ENCODE measurements at regions not wholly inside any gene's neighbourhood (a gene's known extent, or its start where the extent isn't known, plus 50 kb on each side); places are given as distances from the start of the nearest gene placed in this dataset.

- Histone ChIP-seq H3K27me3 (ENCODE audit: insufficient read depth, low read length) (no peaks in the 10 kb centered on the region), H3K4me1 (ENCODE audit: insufficient read depth, low read length) (no peaks in the 10 kb centered on the region), H2AFZ (ENCODE audit: low read depth, low read length) (no peak overlapping the region), H3K9me3 (ENCODE audit: low read length) (no peaks in the 10 kb centered on the region), H3K36me3 (ENCODE audit: insufficient read depth, low read length) (no peaks in the 10 kb centered on the region), H3K4me3 (ENCODE audit: low read length) (no peak overlapping the region)
Measured at GRCh38 chr3:25130724-25131520, 297.1 kb upstream of the RARB start.

- Histone ChIP-seq H3K27me3 (ENCODE audit: insufficient read depth, low read length) (no peaks in the 10 kb centered on the region), H3K36me3 (ENCODE audit: insufficient read depth, low read length) (no peaks in the 10 kb centered on the region), H3K9me3 (ENCODE audit: low read length) (no peaks in the 10 kb centered on the region), H3K4me3 (ENCODE audit: low read length) (no peak overlapping the region), H2AFZ (ENCODE audit: low read depth, low read length) (no peak overlapping the region), H3K4me1 (ENCODE audit: insufficient read depth, low read length) (no peaks in the 10 kb centered on the region)
Measured at GRCh38 chr3:25133588-25133987, 294.5 kb upstream of the RARB start.

- Histone ChIP-seq H3K27me3 (ENCODE audit: insufficient read depth, low read length) (no peaks in the 10 kb centered on the region), H2AFZ (ENCODE audit: low read depth, low read length) (no peak overlapping the region), H3K4me1 (ENCODE audit: insufficient read depth, low read length) (no peaks in the 10 kb centered on the region), H3K36me3 (ENCODE audit: insufficient read depth, low read length) (no peaks in the 10 kb centered on the region), H3K4me3 (ENCODE audit: low read length) (no peak overlapping the region), H3K9me3 (ENCODE audit: low read length) (no peaks in the 10 kb centered on the region)
Measured at GRCh38 chr3:25137606-25138005, 290.5 kb upstream of the RARB start.

GRCh38 chr3:25139267-25139666, 288.8 kb upstream of the RARB start:
- Histone ChIP-seq H3K27me3 (ENCODE audit: insufficient read depth, low read length) (no peaks in the 10 kb centered on the region), H2AFZ (ENCODE audit: low read depth, low read length) (no peak overlapping the region), H3K36me3 (ENCODE audit: insufficient read depth, low read length) (no peaks in the 10 kb centered on the region), H3K4me1 (ENCODE audit: insufficient read depth, low read length) (no peaks in the 10 kb centered on the region), H3K9me3 (ENCODE audit: low read length) (no peaks in the 10 kb centered on the region), H3K4me3 (ENCODE audit: low read length) (no peak overlapping the region)

- Histone ChIP-seq H2AFZ (ENCODE audit: low read depth, low read length) (no peak overlapping the region), H3K27me3 (ENCODE audit: insufficient read depth, low read length) (no peaks in the 10 kb centered on the region)
Measured at GRCh38 chr3:25142609-25143355, 285.3 kb upstream of the RARB start.

GRCh38 chr3:25143356-25144025, 284.6 kb upstream of the RARB start:
- no peaks in the 10 kb centered on the region for H3K9me3 ChIP-seq (ENCODE audit: low read length)

More at GRCh38 chr3:25142609-25143355, 285.3 kb upstream of the RARB start:
- Histone ChIP-seq H3K4me3 (ENCODE audit: low read length) (no peak overlapping the region), H3K9me3 (ENCODE audit: low read length) (no peaks in the 10 kb centered on the region), H3K4me1 (ENCODE audit: insufficient read depth, low read length) (no peaks in the 10 kb centered on the region), H3K36me3 (ENCODE audit: insufficient read depth, low read length) (no peaks in the 10 kb centered on the region)

GRCh38 chr3:25144430-25144829, 283.6 kb upstream of the RARB start:
- no peaks in the 10 kb centered on the region for H3K27me3 ChIP-seq (ENCODE audit: insufficient read depth, low read length)
- H3K4me3 ChIP-seq (ENCODE audit: low read length), result no peak overlapping the region
- H2AFZ ChIP-seq (ENCODE audit: low read depth, low read length), result no peak overlapping the region
- no peaks in the 10 kb centered on the region for H3K4me1 ChIP-seq (ENCODE audit: insufficient read depth, low read length)
- H3K9me3 ChIP-seq (ENCODE audit: low read length), result no peaks in the 10 kb centered on the region
- no peaks in the 10 kb centered on the region for H3K36me3 ChIP-seq (ENCODE audit: insufficient read depth, low read length)

More at GRCh38 chr3:25143356-25144025, 284.6 kb upstream of the RARB start:
- H3K36me3 ChIP-seq (ENCODE audit: insufficient read depth, low read length), result no peaks in the 10 kb centered on the region
- H2AFZ ChIP-seq (ENCODE audit: low read depth, low read length), result no peak overlapping the region
- H3K27me3 ChIP-seq (ENCODE audit: insufficient read depth, low read length), result no peaks in the 10 kb centered on the region
- H3K4me3 ChIP-seq (ENCODE audit: low read length), result no peak overlapping the region
- H3K4me1 ChIP-seq (ENCODE audit: insufficient read depth, low read length), result no peaks in the 10 kb centered on the region

- H3K36me3 ChIP-seq (ENCODE audit: insufficient read depth, low read length), result no peaks in the 10 kb centered on the region
- H3K27me3 ChIP-seq (ENCODE audit: insufficient read depth, low read length), result no peaks in the 10 kb centered on the region
- H3K4me1 ChIP-seq (ENCODE audit: insufficient read depth, low read length), result no peaks in the 10 kb centered on the region
- no peak overlapping the region for H2AFZ ChIP-seq (ENCODE audit: low read depth, low read length)
- H3K9me3 ChIP-seq (ENCODE audit: low read length), result no peaks in the 10 kb centered on the region
- no peak overlapping the region for H3K4me3 ChIP-seq (ENCODE audit: low read length)
Measured at GRCh38 chr3:25145176-25145575, 282.9 kb upstream of the RARB start.

GRCh38 chr3:25150199-25150598, 277.9 kb upstream of the RARB start:
- Histone ChIP-seq H3K9me3 (ENCODE audit: low read length) (no peaks in the 10 kb centered on the region), H3K4me1 (ENCODE audit: insufficient read depth, low read length) (peaks cover 32% of the 10 kb centered on the region), H3K36me3 (ENCODE audit: insufficient read depth, low read length) (no peaks in the 10 kb centered on the region), H3K27me3 (ENCODE audit: insufficient read depth, low read length) (no peaks in the 10 kb centered on the region), H3K4me3 (ENCODE audit: low read length) (no peak overlapping the region), H2AFZ (ENCODE audit: low read depth, low read length) (no peak overlapping the region)

GRCh38 chr3:25151281-25151902, 276.7 kb upstream of the RARB start:
- Histone ChIP-seq H3K9me3 (ENCODE audit: low read length) (no peaks in the 10 kb centered on the region), H3K36me3 (ENCODE audit: insufficient read depth, low read length) (no peaks in the 10 kb centered on the region), H2AFZ (ENCODE audit: low read depth, low read length) (no peak overlapping the region), H3K4me3 (ENCODE audit: low read length) (no peak overlapping the region), H3K27me3 (ENCODE audit: insufficient read depth, low read length) (no peaks in the 10 kb centered on the region), H3K4me1 (ENCODE audit: insufficient read depth, low read length) (peaks cover 40% of the 10 kb centered on the region)

GRCh38 chr3:25151903-25152295, 276.2 kb upstream of the RARB start:
- Histone ChIP-seq H3K4me1 (ENCODE audit: insufficient read depth, low read length) (peaks cover 44% of the 10 kb centered on the region), H3K36me3 (ENCODE audit: insufficient read depth, low read length) (no peaks in the 10 kb centered on the region), H3K27me3 (ENCODE audit: insufficient read depth, low read length) (no peaks in the 10 kb centered on the region), H3K9me3 (ENCODE audit: low read length) (no peaks in the 10 kb centered on the region), H2AFZ (ENCODE audit: low read depth, low read length) (no peak overlapping the region), H3K4me3 (ENCODE audit: low read length) (no peak overlapping the region)

GRCh38 chr3:25153136-25153535, 274.9 kb upstream of the RARB start:
- H2AFZ ChIP-seq (ENCODE audit: low read depth, low read length), result no peak overlapping the region
- no peaks in the 10 kb centered on the region for H3K9me3 ChIP-seq (ENCODE audit: low read length)
- H3K27me3 ChIP-seq (ENCODE audit: insufficient read depth, low read length), result no peaks in the 10 kb centered on the region
- peaks cover 55% of the 10 kb centered on the region for H3K4me1 ChIP-seq (ENCODE audit: insufficient read depth, low read length)
- no peak overlapping the region for H3K4me3 ChIP-seq (ENCODE audit: low read length)
- no peaks in the 10 kb centered on the region for H3K36me3 ChIP-seq (ENCODE audit: insufficient read depth, low read length)

GRCh38 chr3:25153561-25153960, 274.5 kb upstream of the RARB start:
- H3K36me3 ChIP-seq (ENCODE audit: insufficient read depth, low read length), result no peaks in the 10 kb centered on the region
- no peak overlapping the region for H2AFZ ChIP-seq (ENCODE audit: low read depth, low read length)
- H3K27me3 ChIP-seq (ENCODE audit: insufficient read depth, low read length), result no peaks in the 10 kb centered on the region
- peaks cover 55% of the 10 kb centered on the region for H3K4me1 ChIP-seq (ENCODE audit: insufficient read depth, low read length)
- H3K9me3 ChIP-seq (ENCODE audit: low read length), result no peaks in the 10 kb centered on the region
- no peak overlapping the region for H3K4me3 ChIP-seq (ENCODE audit: low read length)
